Kidney capillary endothelial cell (primary cell): ENCODE measurements at regions not wholly inside any gene's neighbourhood (a gene's known extent, or its start where the extent isn't known, plus 50 kb on each side); places are given as distances from the start of the nearest gene placed in this dataset.

Source experiments
- DNase-seq: peaks from one replicate; pipeline ENCODE4 v3.0.0-alpha.2; 2018; ENCODE audit warnings: low spot score

DNA sequence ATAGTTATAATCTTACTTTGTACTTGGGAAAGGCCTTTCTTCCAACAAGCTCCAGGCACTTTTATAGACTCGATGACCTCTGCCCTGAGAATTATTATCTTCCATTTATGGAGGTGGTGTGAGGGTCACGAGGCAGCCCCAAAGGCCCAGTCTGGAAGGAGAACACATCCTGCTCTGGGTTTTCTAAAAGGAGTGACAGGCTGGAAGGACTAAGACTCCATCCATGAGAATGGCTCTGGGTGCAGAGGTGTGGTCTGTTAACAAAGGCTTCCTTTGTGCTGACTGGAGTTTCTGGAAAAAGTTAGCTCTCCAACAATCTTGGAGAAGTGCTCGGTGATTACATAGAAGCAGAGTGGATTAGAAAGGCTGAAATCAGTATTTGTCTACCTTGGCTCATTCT is 74.7 kb upstream of the SESN3 start:
- DNase-seq: no peak

DNA sequence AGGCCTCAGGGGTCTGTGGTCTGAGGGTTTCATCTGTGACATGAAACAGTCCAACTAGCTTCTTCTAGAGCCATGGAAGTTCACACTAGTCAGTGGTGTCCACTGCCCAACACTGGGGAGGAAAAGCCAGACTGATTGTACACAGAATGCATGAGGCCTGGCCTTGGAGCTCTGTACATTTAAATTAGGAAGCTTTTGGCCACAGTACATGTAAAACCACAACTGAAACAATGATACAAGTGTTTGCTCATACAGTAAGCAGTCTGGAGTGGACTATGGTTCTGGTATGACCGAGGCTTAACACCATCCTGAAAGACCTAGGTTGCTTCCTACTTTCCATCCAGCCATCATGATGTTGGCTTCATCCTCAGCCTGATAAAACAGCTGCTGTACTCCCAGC is 73.8 kb upstream of the SESN3 start:
- no peak for DNase-seq

DNA sequence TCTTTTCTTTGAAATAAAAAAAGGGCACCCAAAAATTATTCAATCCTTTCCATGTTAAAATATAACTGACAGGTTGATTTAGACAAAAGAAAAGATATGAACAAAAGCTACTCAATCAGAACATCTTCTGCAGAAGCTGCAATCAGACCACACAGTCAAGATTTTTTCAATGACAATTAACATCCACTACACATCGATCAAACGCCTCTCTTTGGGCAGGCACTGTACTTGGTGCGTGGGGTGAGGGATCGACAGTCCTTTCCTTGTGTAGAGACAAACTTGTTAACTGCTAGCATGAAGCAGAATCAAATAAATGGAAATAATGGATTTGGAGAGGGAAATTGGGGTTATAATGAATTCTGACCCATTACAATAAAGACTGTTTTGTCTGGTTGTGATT is 71.2 kb upstream of the SESN3 start:
- no peak for DNase-seq

DNA sequence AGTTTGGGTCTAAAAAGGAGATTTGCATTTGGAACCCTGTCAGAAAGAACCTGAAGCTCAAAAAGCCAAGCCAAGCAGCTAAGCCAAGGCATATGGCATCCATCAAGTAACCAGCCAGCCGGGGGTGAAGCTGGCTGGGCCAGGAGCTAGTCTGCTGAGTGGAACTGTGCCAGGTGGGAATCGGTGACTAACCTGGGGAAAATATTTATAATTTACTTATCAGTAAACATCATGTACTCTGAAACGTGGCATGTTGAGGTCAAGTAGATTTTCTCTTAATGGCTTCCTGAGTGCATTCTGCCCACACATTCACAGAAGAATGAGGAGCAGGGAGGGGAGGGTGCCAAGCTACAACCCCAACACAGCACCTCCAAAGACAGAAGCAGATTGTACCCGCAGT is 70.5 kb upstream of the SESN3 start:
- DNase-seq: no peak

DNA sequence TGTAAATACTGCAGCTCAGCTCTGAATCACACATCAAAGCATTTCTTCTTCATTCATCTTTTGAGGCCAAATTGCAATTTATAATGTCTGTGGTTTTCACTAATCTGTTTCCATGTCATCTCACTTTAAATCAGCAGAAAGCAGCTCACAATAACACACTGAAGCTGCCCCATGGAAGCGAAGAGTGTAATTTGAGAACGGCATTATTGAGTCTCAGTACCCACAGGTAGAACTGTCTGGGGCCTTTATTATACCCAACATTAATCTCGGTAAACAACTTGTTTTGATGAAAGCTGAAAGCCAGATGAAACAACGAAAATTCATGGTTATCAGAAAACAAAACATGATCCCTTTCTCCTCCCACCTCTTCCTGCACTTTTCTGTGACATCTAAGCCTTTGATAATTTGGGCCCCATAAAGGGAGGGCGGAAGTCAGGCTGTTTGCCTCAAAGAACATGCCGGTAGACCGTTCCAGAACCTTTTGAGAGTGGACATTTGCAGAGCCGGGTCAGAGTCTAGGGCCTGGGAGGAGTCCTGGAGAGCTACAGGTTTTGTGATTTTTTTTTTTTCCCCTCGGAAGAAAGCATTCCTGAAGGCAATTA is 68.2 kb upstream of the SESN3 start:
- no peak for DNase-seq

DNA sequence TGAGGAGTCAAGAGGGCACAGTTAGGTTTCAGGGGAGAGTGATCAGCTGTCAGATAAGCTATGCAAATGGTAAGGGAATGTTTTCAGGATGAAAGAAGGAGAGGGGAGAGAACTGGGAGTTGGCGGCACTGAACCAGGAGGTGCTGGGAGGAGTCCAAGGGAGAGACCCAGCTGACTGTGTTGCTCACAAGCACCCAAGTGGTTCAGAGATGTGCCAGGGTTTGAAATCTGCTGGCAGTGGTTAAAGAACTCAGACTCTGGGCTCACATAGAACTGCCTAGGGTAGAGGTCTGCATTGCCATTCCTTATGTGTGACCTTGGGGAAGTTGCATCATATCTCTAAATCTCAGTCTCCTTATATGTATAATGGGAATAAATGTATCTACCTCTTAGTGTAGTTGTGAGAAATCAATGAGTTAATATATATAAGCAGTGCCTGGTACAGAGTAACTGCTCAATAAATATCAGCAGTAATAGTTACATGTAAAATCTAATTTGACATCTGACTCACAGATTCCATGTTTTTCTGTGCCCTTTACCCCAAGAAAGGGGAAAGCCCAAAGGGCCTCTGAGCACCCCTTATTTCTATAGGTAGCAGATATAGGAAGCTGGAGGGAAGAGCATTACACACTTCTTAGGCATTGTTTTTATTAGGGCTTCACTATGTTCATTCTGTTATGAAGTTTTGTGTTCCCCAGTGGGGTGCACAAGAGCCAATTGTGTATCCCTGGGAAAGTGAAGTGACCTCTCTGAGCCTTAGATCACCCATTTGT is 66.9 kb upstream of the SESN3 start:
- no peak for DNase-seq

DNA sequence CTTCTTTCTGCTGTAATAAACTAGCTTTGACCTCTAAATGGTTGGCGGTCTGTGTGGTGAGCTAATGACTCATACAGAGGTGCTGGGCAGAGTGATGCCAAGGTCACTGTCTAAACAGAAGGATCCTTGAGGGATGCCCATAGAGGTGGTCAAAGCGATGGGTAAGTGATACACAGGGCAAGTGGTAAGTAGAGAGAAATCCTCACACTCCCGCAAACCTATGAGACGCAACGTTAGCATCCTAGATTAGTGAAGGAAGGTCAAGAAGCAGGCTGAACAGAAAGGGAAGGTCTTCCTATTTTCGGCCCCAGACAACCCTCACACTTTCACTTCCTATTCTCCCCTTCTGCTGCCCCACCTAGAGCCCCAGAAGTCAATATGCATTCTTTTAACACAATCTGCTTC is 65.6 kb upstream of the SESN3 start:
- DNase-seq: no peak

DNA sequence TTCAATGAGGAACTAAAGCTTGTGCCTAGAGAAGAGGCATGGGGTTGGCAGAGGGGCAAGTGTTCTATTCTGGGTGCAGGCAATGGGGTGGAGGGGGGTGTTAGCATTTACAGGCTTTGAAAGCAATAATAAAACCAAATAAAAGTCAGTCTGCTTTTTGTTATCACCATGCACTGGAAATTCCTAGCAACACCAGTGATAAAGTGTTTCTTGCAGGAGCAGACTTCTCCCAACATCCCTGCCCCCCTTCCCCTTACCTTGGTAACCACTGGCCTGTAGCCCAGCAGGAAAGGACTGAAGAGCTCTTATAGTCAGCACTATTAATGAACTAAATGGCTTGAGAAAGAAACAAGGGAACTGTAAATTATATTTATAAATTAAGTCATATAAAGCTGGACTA is 65.2 kb upstream of the SESN3 start:
- no peak for DNase-seq

DNA sequence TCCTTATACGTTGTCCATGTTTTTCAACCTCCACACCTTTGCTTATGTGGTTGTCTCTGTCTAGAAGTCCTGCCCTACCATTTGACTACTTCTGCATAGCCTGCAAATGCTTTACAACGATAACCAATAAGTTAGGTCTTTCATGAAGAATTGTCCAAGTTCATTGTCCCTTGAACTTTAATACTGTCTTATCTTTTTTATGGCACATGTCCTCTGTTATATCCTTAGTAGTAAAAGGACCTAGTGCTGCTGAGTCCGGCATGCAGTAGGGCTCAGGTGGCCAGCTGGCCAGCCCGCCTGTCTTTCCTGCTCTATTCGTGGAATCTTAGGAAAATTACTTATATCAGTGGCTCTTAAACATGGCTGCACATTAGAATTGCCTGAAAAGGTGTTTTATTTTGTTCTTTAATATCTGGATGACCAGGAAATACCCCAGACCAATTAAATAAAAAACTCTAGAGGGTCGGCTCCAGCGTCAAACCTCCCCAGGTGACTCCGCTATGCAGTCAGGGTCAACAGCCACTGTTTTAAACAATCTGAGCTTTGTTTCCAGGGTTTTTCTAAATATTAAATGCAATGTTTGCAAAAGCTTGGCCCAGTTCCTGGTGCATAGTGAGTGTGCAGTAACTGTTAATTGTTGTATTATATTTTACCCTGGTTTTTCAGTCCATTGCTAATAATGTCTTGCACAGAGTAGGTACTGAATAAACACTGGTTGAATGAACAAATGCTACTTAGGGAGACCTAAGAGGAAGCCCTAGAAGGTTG is 64.6 kb upstream of the SESN3 start:
- DNase-seq: no peak

DNA sequence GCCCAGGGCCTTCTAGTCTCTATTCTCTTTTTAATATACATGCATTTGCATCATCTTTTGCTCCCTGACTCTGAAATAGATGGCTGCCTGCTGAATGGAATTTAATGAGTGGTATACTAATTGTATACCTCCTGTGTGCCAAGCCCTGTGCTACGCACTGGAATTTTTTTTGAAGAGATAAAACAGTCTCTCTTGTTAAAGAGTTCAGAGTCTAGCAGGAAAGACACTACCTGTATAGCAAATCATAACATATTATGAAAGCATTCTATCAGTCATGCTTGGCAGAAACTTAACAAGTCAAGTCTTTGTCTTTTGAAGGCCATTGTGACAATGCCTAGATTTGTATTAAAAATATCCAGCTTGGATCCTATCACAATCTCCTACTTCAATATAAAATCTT is 63.7 kb upstream of the SESN3 start:
- DNase-seq: no peak

DNA sequence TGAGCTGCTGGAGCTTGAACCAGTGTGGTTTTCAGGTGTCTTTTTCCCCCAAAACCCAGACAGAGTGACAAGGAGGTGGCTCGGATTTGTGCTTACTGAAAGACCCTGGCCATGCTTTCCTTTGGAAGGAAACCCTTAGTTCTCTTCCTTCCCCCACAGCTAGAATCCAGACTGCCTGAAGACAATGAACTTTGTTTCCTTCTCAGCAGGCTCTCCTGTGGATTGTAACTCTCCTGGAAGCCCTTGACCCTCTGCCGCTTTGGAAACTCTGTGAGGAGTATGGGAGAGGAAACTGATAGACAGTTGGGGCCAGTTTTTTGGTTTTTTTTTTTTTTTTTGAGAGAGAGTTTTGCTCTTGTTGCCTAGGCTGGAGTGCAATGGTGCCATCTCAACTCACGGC is 62.1 kb upstream of the SESN3 start:
- no peak for DNase-seq

DNA sequence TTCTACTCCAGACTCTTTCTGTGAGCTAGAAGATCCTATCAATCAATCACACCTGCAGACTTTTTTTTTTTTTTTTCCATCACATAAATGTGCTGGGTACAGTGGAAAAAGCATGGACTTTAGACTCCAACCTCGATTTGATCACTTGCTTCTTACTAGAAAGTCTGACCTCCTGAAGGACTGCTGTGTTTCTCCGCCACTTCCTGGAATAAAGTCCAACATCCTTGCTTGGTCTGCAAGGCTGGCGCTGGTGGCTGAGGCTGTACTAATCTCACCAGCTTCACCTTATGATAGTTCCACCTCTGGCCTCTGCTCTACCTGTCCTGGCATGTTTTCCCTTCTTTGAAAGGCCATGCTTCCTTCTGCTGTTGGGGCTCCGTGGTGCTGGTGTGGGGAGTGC is 60.9 kb upstream of the SESN3 start:
- no peak for DNase-seq

DNA sequence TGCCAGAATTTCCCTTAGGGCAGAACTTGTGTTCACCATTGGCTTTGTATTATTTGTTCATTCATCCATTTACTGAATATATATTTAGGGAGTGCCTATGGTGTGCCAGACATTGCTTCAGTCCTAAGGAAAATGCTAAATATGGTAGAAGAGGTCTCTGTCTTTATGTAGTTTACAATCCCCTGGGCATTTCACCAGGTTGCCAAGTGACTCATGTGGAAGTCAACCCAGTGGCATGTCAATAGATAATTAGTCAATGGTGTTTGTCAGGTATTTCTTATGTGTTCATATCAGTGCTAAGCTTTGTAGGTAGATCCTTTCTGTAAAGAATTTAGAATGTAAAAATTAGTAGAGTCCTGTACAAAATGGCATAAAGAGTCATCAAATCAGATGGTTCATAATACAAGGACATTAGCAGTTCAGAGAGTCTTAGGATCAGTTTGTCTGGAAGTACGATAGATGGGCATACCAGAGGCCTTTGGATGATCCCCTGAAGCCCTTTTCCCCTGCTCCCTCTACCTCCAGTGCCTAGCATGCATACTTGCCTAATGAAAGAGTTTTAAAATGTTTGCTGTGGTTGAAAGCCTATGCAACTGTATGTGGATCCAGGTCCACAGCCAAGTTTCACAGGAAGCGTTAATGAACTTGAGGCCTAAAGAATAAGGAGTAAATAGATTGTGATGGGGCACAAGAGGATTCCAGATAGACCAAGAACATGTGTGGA is 58.5 kb upstream of the SESN3 start:
- no peak for DNase-seq

DNA sequence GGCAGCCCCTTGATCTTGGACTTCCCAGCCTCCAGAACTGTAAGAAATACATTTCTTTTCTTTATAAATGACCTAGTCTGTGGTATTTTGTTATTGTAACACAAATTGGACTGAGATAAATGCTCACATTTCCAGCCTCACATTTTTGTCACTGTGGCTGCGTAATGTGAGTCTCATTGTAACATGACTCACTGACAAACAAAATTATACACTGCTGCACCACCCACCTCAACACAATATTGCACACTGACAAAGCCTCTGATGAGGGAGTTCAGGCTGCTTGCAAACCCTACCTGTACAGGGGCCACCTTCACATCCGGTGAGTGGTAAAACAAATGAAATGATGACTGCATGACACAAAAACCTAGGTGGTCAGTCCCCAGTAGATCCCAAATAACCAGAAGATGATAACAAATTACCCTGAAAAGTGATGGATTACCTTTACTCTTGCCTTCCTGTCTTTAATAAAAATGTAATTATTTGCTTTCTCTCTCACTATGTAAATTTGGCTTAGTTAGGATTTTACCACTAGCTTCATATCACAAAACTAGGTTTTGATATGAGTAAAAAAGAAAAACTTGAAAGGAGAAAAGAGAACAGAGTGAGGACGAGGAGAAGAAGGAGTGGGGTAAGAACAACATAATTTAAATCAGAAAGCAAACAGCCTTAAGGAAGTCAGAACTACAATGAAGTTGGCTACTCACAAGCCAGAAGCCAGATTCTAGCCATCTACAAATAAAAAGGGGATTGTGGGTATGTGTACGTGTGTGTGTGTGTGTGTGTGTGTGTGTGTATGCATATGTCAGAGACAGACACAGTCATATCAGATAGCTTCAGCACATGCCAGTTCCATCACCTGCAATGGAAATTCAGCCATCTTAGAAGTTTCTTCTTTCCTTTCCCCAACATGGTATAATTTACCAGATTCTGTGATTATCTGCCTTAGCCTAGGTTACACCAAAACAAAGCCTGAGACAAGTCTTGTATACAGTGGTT is 53.4 kb upstream of the SESN3 start:
- DNase-seq: no peak

DNA sequence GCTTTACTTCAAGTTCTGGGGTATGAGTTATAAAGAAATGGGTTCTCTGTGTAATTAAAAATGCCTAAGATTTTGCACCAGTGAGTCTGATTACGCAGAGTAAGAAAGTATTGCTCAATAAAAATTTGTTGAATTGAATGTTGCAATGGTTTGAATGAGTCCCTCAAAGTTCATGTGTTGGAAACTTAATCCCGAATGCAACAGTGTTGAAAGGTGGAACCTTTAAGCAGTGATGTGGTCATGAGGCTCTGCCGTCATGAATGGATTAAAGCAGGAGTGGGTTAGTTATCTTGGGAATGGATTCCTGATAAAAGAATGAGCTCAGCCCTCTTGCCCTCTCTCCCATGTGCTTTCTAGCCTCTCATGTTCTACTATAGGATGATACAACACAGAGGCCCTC is 52.6 kb upstream of the SESN3 start:
- no peak for DNase-seq

DNA sequence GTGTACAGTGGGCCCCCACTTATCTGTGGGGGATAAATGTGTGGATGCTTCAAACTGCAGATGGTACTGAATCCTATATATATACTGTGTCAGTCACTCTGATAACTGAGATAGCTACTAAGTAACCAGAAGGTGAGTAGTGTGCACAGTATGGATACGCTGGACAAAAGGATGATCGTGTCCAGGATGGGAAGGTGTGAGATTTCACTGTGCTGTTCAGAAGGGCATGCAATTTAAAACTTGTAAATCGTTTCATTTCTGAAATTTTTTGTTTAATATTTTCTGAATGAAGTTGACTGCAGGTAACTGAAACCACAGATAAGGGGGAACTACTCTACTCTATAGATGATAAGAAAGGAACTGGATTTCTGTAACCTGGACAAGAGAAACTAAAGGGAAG is 52.1 kb upstream of the SESN3 start:
- no peak for DNase-seq

DNA sequence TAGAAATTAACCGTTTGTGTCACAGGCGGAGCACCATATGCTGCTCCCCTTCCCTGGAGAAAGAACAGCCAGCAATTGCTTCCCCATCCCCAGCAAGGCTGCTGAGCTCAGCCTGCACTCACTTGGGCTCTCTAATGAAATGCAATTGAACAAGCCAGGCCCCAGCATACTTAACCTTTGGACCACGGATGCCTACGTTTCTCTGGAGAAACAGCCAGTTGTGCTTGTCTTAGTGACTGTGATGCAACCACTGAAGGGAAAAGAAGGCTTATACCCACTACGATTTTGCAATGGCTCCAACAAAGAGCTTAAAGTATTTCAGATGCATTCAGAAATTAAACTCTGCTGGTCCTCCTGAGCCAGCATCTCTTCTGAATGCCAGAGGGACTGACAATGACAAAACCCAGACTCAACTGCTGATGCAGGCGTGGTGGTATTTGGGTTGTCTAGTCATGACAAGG is 51.3 kb upstream of the SESN3 start:
- no peak for DNase-seq
